ENCODE measurements at regions not wholly inside any gene's neighbourhood (a gene's known extent, or its start where the extent isn't known, plus 50 kb on each side); places are given as distances from the start of the nearest gene placed in this dataset.

DNA sequence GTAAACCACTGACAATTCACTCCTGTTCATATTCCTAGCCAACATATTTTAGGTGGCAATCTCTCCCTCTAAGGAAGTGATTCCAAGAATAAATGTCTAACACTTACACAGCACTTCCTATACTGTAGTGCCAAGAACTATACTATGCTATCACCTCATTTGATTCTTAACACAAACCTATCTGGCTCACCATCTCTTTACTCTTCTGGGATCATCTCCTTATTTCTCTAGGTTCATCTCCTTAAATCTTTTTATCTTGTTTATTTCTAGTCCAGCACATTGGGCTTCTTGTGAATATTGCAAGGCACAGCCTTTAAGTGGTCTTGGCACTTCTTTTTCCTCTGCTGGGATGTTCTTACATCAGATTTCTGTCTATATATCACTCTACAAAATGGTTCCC, 366.3 kb downstream of the SLITRK6 start:
- no peaks in the 10 kb centered on the region for H3K9me3 ChIP-seq (ENCODE audit: control insufficient read depth in 1 of 2, insufficient read depth in 1 of 2, low read depth in 1 of 2, low read length in 2 of 2)
- RAD21 ChIA-PET (ENCODE audit: low non-redundant PET in 1 of 2, low total read pairs in 2 of 2, uncharacterized antibody in 2 of 2, unreplicated experiment in 2 of 2) = no interaction called here
- TF ChIP-seq RAD21 (IDR thresholded peaks at IDR 0.05; ENCODE audit: low read depth) = no peak
- no peak for TF ChIP-seq SIN3A (IDR thresholded peaks at IDR 0.05; ENCODE audit: low read depth)
- TF ChIP-seq, protein P1, sequence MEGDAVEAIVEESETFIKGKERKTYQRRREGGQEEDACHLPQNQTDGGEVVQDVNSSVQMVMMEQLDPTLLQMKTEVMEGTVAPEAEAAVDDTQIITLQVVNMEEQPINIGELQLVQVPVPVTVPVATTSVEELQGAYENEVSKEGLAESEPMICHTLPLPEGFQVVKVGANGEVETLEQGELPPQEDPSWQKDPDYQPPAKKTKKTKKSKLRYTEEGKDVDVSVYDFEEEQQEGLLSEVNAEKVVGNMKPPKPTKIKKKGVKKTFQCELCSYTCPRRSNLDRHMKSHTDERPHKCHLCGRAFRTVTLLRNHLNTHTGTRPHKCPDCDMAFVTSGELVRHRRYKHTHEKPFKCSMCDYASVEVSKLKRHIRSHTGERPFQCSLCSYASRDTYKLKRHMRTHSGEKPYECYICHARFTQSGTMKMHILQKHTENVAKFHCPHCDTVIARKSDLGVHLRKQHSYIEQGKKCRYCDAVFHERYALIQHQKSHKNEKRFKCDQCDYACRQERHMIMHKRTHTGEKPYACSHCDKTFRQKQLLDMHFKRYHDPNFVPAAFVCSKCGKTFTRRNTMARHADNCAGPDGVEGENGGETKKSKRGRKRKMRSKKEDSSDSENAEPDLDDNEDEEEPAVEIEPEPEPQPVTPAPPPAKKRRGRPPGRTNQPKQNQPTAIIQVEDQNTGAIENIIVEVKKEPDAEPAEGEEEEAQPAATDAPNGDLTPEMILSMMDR (IDR thresholded peaks at IDR 0.05 in 2 of 3, conservative IDR thresholded peaks at IDR 0.05 in 1 of 3; ENCODE audit: borderline replicate concordance in 1 of 3, insufficient read depth in 1 of 3, low read depth in 2 of 3, low read length in 2 of 3) = no peak
- no peak for TF ChIP-seq EGR1 (IDR thresholded peaks at IDR 0.05; ENCODE audit: low read depth)
- TF ChIP-seq, protein P2, sequence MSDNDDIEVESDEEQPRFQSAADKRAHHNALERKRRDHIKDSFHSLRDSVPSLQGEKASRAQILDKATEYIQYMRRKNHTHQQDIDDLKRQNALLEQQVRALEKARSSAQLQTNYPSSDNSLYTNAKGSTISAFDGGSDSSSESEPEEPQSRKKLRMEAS (IDR thresholded peaks at IDR 0.05) = no peak
- TF ChIP-seq ZFX (IDR thresholded peaks at IDR 0.05) = no peak
- TF ChIP-seq CEBPB (IDR thresholded peaks at IDR 0.05; ENCODE audit: low read depth) = no peak
- TF ChIP-seq CBX3 (IDR thresholded peaks at IDR 0.05; ENCODE audit: low read depth) = no peak
- no peak for TF ChIP-seq TCF7L2 (IDR thresholded peaks at IDR 0.05; ENCODE audit: borderline replicate concordance, extremely low read depth, insufficient read depth, insufficient read length)
- TF ChIP-seq EZH2 (IDR thresholded peaks at IDR 0.05) = no peak
- TF ChIP-seq REST (IDR thresholded peaks at IDR 0.05; ENCODE audit: low read depth) = no peak
- no peak for TF ChIP-seq SP1 (IDR thresholded peaks at IDR 0.05; ENCODE audit: low read depth)
- TF ChIP-seq SRF (IDR thresholded peaks at IDR 0.05; ENCODE audit: low read depth) = no peak
- TF ChIP-seq POLR2A (IDR thresholded peaks at IDR 0.05; ENCODE audit: borderline replicate concordance, extremely low read depth, insufficient read depth, insufficient read length) = no peak
- no peak overlapping the region for H3K9ac ChIP-seq (ENCODE audit: low read length)
- intact Hi-C loops (cut with micrococcal nuclease) = no loop called here
- no peaks in the 10 kb centered on the region for H3K9me2 ChIP-seq (ENCODE audit: insufficient read depth)
- H3K4me3 ChIP-seq (replicated peaks in 1 of 2; ENCODE audit: low read depth in 1 of 2, low read length in 2 of 2) = no peak overlapping the region
- POLR2A ChIA-PET = no interaction called here
- H3K4me1 ChIP-seq (ENCODE audit: control insufficient read depth in 1 of 2, insufficient read depth in 2 of 2, low read length in 2 of 2) = no peaks in the 10 kb centered on the region
- no peaks in the 10 kb centered on the region for H4K20me1 ChIP-seq (ENCODE audit: insufficient read depth)
- CTCF ChIA-PET = no interaction called here
- H2AFZ ChIP-seq (ENCODE audit: low read depth, low read length, poor library complexity, severe bottlenecking) = no peak overlapping the region
- ATAC-seq = no peak
- H3K36me3 ChIP-seq (ENCODE audit: control insufficient read depth in 1 of 2, insufficient read depth in 2 of 2, low read length in 2 of 2) = no peaks in the 10 kb centered on the region
- no TSS peak for BruUV-seq (replicated peaks)
- no peak overlapping the region for H3K27ac ChIP-seq (ENCODE audit: low read depth, low read length)
- H3K4me2 ChIP-seq (ENCODE audit: low read length) = no peak overlapping the region
- no peak for DNase-seq (ENCODE audit: low read depth, low spot score)
- no peaks in the 10 kb centered on the region for H3K79me2 ChIP-seq (ENCODE audit: insufficient read depth, low read length)
- no peaks in the 10 kb centered on the region for H3K27me3 ChIP-seq (ENCODE audit: insufficient read depth, low read length)

Measured in HCT116 (cell line).